Neural progenitor cell (in vitro differentiated cells): ENCODE measurements at regions not wholly inside any gene's neighbourhood (a gene's known extent, or its start where the extent isn't known, plus 50 kb on each side); places are given as distances from the start of the nearest gene placed in this dataset.

ENCODE experiments used
- DNase-seq: peaks from one replicate; pipeline ENCODE4 v3.0.0-alpha.2; 2016; ENCODE audit warnings: low spot score
- H2AFZ ChIP-seq: fragments of 200-600 bp; sonication (generic); replicated peaks from 2 replicates; pipeline ENCODE4 v1.6.1; 2016; ENCODE audit warnings: antibody characterized with exemption
- H3F3A ChIP-seq: fragments of 200-600 bp; sonication (generic); 2 replicates; pipeline ENCODE4 v1.6.1; 2016; ENCODE audit warnings: antibody characterized with exemption, low read depth
- H3K27ac ChIP-seq: fragments of 200-600 bp; sonication (generic); 2 replicates; pipeline ENCODE4 v1.5.1; 2016; ENCODE audit warnings: mild to moderate bottlenecking
- H3K27me3 ChIP-seq: fragments of 200-600 bp; sonication (generic); 2 replicates; pipeline ENCODE4 v1.6.1; 2016; ENCODE audit warnings: mild to moderate bottlenecking, moderate library complexity
- H3K36me3 ChIP-seq: fragments of 200-600 bp; sonication (generic); 2 replicates; pipeline ENCODE4 v1.5.1; 2016
- H3K4me1 ChIP-seq: fragments of 200-600 bp; sonication (generic); 2 replicates; pipeline ENCODE4 v1.6.1; 2016; ENCODE audit warnings: mixed run types
- H3K4me2 ChIP-seq: fragments of 200-600 bp; sonication (generic); 2 replicates; pipeline ENCODE4 v1.6.1; 2016
- H3K4me3 ChIP-seq: fragments of 200-600 bp; sonication (generic); 2 replicates; pipeline ENCODE4 v1.5.1; 2016
- H3K79me2 ChIP-seq: fragments of 200-600 bp; sonication (generic); 2 replicates; pipeline ENCODE4 v1.6.1; 2016; ENCODE audit warnings: low read depth
- H3K9ac ChIP-seq: fragments of 200-600 bp; sonication (generic); 2 replicates; pipeline ENCODE4 v1.6.1; 2016
- H3K9me3 ChIP-seq: fragments of 200-600 bp; sonication (generic); 2 replicates; pipeline ENCODE4 v1.5.1; 2016; ENCODE audit warnings: low read depth
- H4K20me1 ChIP-seq: fragments of 200-600 bp; sonication (generic); 2 replicates; pipeline ENCODE4 v1.6.1; 2016; ENCODE audit warnings: low read depth
- H3K27ac Mint-ChIP-seq: 3 replicates; pipeline ENCODE4 v1.8.0; 2021; ENCODE audit warnings: mixed read lengths
- H3K27me3 Mint-ChIP-seq: 2 replicates; pipeline ENCODE4 v1.8.0; 2022; ENCODE audit warnings: low read depth, mild to moderate bottlenecking, inconsistent platforms, moderate library complexity, mixed read lengths; ENCODE audit not compliant: insufficient read depth
- H3K36me3 Mint-ChIP-seq: 3 replicates; pipeline ENCODE4 v1.8.0; 2021; ENCODE audit warnings: mixed read lengths
- H3K4me1 Mint-ChIP-seq: 3 replicates; pipeline ENCODE4 v1.8.0; 2021; ENCODE audit warnings: mixed read lengths
- H3K4me3 Mint-ChIP-seq: 3 replicates; pipeline ENCODE4 v1.8.0; 2021; ENCODE audit warnings: mild to moderate bottlenecking, moderate library complexity, mixed read lengths
- H3K9me3 Mint-ChIP-seq: 3 replicates; pipeline ENCODE4 v1.8.0; 2020; ENCODE audit warnings: mixed read lengths
- EZH2 ChIP-seq: fragments of 200-600 bp; sonication (generic); IDR thresholded peaks from 2 replicates; pipeline ENCODE4 v1.6.1; 2017; ENCODE audit warnings: antibody characterized with exemption, mild to moderate bottlenecking, moderate library complexity
- EZH2phosphoT487 ChIP-seq: fragments of 200-600 bp; sonication (generic); IDR thresholded peaks from 2 replicates; pipeline ENCODE4 v1.6.1; 2017; ENCODE audit warnings: antibody characterized with exemption
- TF ChIP-seq, protein P1 (sequence below): fragments of 200-600 bp; sonication (generic); IDR thresholded peaks from 2 replicates; pipeline ENCODE4 v1.5.1; 2017; ENCODE audit warnings: antibody characterized with exemption, mild to moderate bottlenecking

DNA sequence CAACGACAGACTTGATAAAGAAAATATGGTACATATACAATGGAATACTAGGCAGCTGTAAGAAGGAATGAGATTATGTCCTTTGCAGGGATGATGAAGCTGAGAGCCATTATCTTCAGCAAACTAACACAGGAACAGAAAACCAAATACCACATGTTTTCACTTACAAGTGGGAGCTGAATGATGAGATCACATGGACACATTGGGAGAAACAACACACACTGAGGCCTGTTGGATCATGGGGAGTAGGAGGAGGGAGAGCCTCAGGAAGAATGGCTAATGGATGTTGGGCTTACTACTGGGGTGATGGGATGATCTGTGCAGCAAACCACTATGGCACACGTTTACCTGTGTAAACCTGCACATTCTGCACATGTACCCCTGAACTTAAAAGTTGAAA is 209.7 kb downstream of the SPRY1 start:
- H3K27ac Mint-ChIP-seq: no peak overlapping the region
- no peak for TF ChIP-seq EZH2
- TF ChIP-seq, protein P1, sequence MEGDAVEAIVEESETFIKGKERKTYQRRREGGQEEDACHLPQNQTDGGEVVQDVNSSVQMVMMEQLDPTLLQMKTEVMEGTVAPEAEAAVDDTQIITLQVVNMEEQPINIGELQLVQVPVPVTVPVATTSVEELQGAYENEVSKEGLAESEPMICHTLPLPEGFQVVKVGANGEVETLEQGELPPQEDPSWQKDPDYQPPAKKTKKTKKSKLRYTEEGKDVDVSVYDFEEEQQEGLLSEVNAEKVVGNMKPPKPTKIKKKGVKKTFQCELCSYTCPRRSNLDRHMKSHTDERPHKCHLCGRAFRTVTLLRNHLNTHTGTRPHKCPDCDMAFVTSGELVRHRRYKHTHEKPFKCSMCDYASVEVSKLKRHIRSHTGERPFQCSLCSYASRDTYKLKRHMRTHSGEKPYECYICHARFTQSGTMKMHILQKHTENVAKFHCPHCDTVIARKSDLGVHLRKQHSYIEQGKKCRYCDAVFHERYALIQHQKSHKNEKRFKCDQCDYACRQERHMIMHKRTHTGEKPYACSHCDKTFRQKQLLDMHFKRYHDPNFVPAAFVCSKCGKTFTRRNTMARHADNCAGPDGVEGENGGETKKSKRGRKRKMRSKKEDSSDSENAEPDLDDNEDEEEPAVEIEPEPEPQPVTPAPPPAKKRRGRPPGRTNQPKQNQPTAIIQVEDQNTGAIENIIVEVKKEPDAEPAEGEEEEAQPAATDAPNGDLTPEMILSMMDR: no peak
- no peaks in the 10 kb centered on the region for H3F3A ChIP-seq
- H3K27me3 ChIP-seq: no peaks in the 10 kb centered on the region
- no peaks in the 10 kb centered on the region for H3K79me2 ChIP-seq
- H3K9ac ChIP-seq: no peak overlapping the region
- H3K4me1 Mint-ChIP-seq: peaks cover 2% of the 10 kb centered on the region
- no peaks in the 10 kb centered on the region for H3K4me1 ChIP-seq
- no peak for DNase-seq
- H2AFZ ChIP-seq: no peak overlapping the region
- H4K20me1 ChIP-seq: no peaks in the 10 kb centered on the region
- no peaks in the 10 kb centered on the region for H3K9me3 ChIP-seq
- no peaks in the 10 kb centered on the region for H3K9me3 Mint-ChIP-seq
- peaks cover 4% of the 10 kb centered on the region for H3K27me3 Mint-ChIP-seq
- H3K4me3 ChIP-seq: no peak overlapping the region
- no peak overlapping the region for H3K4me2 ChIP-seq
- no peak overlapping the region for H3K27ac ChIP-seq
- H3K4me3 Mint-ChIP-seq: no peak overlapping the region
- H3K36me3 Mint-ChIP-seq: peaks cover 2% of the 10 kb centered on the region
- no peaks in the 10 kb centered on the region for H3K36me3 ChIP-seq

DNA sequence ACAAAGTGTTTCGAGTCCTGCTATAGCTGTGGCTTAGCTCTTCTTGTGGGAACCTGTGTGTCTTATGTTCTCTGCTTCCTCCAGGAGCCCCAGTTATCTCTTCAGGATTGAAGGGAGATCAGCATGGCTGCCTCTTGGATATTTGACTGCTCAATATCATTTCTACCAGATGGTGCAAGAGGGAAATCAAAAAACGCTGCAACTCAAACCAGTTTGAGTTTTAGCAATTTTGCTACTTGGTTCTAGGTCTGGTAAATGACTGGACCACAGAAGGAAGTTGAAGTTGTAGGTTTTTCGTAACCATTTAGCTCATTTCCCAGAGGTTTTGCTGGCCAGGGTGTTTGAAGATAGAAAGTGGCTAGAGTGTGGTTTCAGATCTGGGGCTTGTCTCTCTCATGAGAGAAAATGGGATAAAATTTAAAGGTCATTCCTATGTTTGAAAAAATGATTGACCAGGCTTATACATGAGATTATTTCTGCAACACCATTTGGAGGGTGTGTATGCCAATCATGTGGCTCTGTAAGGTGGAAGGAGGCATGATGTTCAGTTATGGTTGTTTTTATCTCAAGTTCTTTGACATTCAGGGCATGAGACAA is 210.4 kb downstream of the SPRY1 start:
- Mint-ChIP-seq H3K27me3 (peaks cover 2% of the 10 kb centered on the region), H3K4me3 (no peak overlapping the region), H3K9me3 (no peaks in the 10 kb centered on the region), H3K4me1 (no peaks in the 10 kb centered on the region), H3K36me3 (peaks cover 2% of the 10 kb centered on the region), H3K27ac (no peak overlapping the region)
- no peaks in the 10 kb centered on the region for H3K36me3 ChIP-seq
- no peaks in the 10 kb centered on the region for H3K79me2 ChIP-seq
- no peaks in the 10 kb centered on the region for H4K20me1 ChIP-seq
- H3K27me3 ChIP-seq: no peaks in the 10 kb centered on the region
- H3K4me3 ChIP-seq: no peak overlapping the region
- H3F3A ChIP-seq: no peaks in the 10 kb centered on the region
- H3K9ac ChIP-seq: no peak overlapping the region
- TF ChIP-seq, protein P1: no peak
- TF ChIP-seq EZH2 (no peak), EZH2phosphoT487 (no peak)
- H3K9me3 ChIP-seq: no peaks in the 10 kb centered on the region
- DNase-seq: no peak
- H3K4me2 ChIP-seq: no peak overlapping the region
- H2AFZ ChIP-seq: peak overlapping the region; percentile 2
- no peak overlapping the region for H3K27ac ChIP-seq
- H3K4me1 ChIP-seq: no peaks in the 10 kb centered on the region

DNA sequence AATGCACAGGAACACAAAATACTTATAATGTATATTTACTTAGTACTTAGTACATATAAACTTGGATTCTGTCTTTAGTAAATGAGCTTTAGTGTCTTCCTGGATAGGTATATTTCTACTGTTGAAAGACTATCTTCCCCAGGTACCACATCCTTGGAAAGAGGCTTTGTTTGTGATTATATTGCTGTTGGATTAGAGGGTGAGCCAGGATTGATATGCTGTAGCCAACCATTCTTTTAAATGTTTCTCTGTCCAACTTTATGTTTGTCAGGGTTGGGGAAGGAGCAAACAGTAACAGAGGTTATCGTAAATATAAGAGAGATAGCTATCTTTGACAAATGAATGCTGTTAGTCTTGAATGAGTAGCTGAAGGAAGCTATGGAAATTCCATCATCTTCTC is 213.2 kb downstream of the SPRY1 start:
- no peak for DNase-seq
- TF ChIP-seq EZH2phosphoT487 (no peak), EZH2 (no peak)
- TF ChIP-seq, protein P1: no peak
- Histone ChIP-seq H3F3A (no peaks in the 10 kb centered on the region), H3K27me3 (no peaks in the 10 kb centered on the region), H3K36me3 (no peaks in the 10 kb centered on the region), H3K79me2 (no peaks in the 10 kb centered on the region), H3K4me3 (no peak overlapping the region), H3K4me2 (no peak overlapping the region), H3K27ac (no peak overlapping the region), H3K4me1 (no peaks in the 10 kb centered on the region), H3K9me3 (no peaks in the 10 kb centered on the region), H4K20me1 (no peaks in the 10 kb centered on the region), H2AFZ (no peak overlapping the region), H3K9ac (no peak overlapping the region)
- Mint-ChIP-seq H3K9me3 (peaks cover 2% of the 10 kb centered on the region), H3K4me3 (no peak overlapping the region), H3K36me3 (peaks cover 2% of the 10 kb centered on the region), H3K27ac (no peak overlapping the region), H3K27me3 (peaks cover 2% of the 10 kb centered on the region), H3K4me1 (peaks cover 7% of the 10 kb centered on the region)
